ENCODE measurements at regions not wholly inside any gene's neighbourhood (a gene's known extent, or its start where the extent isn't known, plus 50 kb on each side); places are given as distances from the start of the nearest gene placed in this dataset.

DNA sequence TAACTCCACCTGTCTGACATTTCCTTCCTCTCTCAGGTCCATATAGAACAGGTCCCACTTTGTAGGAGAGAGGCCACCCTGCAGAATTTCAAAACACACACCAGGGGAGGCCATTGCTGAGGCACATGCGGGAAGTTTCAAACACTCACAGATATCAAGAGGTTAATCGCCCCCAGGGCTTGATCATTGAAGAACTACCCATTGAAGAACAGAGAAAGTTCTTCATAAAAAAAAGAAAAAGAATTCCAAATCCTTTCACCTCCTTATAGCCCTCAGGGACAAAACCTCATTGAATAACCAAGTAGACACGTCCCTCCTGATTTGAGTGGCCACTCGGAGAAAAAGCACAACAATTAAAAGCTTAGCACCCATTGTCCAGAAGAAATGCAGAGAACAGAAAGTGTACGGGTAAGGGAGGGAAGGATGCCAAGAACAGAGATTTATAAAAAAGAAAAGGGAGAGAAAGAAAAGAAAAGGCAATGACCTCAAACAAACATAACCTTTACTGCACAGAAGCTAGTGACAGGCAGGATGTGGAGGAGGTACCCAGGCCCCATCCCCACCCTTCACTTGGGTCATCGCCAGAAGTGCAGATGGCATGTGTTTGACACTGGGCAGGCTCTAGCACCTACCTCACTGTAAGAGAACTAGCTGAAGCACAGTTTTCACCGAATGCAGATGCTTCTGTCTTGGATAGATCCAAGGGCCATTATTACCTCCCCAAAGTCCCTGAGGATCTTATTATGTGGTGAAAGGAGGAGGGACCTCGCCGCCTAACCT, 112.3 kb upstream of the HES1 start:
- Histone ChIP-seq H3K4me1 (replicated peaks) (no peaks in the 10 kb centered on the region), H3K9me3 (no peaks in the 10 kb centered on the region), H3K27ac (no peak overlapping the region), H3K4me3 (no peak overlapping the region), H3K36me3 (no peaks in the 10 kb centered on the region), H3K27me3 (replicated peaks; ENCODE audit: insufficient read depth) (no peaks in the 10 kb centered on the region)
- 60% methylated on average over 9 of the region's 9 CpGs for WGBS
- intact Hi-C loops (cut with DNase I): no loop called here
- TF ChIP-seq, protein P1, sequence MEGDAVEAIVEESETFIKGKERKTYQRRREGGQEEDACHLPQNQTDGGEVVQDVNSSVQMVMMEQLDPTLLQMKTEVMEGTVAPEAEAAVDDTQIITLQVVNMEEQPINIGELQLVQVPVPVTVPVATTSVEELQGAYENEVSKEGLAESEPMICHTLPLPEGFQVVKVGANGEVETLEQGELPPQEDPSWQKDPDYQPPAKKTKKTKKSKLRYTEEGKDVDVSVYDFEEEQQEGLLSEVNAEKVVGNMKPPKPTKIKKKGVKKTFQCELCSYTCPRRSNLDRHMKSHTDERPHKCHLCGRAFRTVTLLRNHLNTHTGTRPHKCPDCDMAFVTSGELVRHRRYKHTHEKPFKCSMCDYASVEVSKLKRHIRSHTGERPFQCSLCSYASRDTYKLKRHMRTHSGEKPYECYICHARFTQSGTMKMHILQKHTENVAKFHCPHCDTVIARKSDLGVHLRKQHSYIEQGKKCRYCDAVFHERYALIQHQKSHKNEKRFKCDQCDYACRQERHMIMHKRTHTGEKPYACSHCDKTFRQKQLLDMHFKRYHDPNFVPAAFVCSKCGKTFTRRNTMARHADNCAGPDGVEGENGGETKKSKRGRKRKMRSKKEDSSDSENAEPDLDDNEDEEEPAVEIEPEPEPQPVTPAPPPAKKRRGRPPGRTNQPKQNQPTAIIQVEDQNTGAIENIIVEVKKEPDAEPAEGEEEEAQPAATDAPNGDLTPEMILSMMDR (IDR thresholded peaks at IDR 0.05): no peak
- TF ChIP-seq POLR2A (IDR thresholded peaks at IDR 0.05): no peak
- no peak for DNase-seq (ENCODE audit: low spot score)

DNA sequence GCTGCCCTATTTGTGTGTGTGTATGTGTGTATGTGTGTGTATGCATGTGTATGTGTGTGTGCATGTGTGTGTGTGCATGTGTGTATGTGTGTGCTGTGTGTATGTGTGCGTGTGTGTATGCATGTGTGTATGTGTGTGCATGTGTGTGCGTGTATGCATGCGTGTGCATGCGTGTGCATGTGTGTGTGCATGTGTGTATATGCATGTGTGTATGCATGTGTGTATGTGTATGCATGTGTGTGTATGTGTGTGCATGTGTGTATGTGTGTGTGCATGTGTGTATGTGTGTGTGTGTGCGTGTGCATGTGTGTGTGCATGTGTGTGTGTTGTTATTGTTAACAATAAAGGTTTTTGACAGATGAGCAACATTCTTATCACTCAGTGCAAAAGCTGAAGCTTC, 110.8 kb upstream of the HES1 start:
- Histone ChIP-seq H3K4me1 (replicated peaks) (no peaks in the 10 kb centered on the region), H3K9me3 (no peaks in the 10 kb centered on the region), H3K27ac (no peak overlapping the region), H3K4me3 (no peak overlapping the region), H3K36me3 (no peaks in the 10 kb centered on the region), H3K27me3 (replicated peaks; ENCODE audit: insufficient read depth) (no peaks in the 10 kb centered on the region)
- no peak for DNase-seq (ENCODE audit: low spot score)
- WGBS: 78% methylated on average over 5 of the region's 5 CpGs
- TF ChIP-seq, protein P1 (IDR thresholded peaks at IDR 0.05): no peak
- TF ChIP-seq POLR2AphosphoS5 (IDR thresholded peaks at IDR 0.05) (no peak), POLR2A (IDR thresholded peaks at IDR 0.05) (no peak)
- intact Hi-C loops (cut with DNase I): no loop called here

DNA sequence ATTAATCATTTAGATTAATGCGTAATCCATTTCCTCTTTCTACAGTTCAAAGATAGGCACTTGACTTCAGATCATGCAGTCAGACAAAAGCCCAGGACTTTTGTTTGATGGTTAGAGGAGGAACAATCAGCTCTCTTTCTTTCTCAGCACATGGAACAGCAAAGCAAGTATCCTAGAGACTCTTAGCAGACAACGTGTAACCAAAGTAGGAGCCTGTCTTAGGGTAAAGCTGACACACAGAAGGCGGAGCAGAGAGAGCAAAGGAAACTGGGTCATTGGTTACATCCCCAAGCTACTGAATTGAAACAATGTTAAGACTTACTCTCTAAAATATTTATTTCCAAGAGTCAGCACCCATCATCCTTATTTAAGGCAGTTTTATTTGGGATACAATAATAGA, 110.0 kb upstream of the HES1 start:
- no peaks in the 10 kb centered on the region for H3K27me3 ChIP-seq (replicated peaks; ENCODE audit: insufficient read depth)
- H3K4me3 ChIP-seq: no peak overlapping the region
- intact Hi-C loops (cut with DNase I): no loop called here
- no peak for DNase-seq (ENCODE audit: low spot score)
- no peaks in the 10 kb centered on the region for H3K4me1 ChIP-seq (replicated peaks)
- H3K36me3 ChIP-seq: no peaks in the 10 kb centered on the region
- 90% methylated on average over 3 of the region's 3 CpGs for WGBS
- no peaks in the 10 kb centered on the region for H3K9me3 ChIP-seq
- TF ChIP-seq POLR2A (IDR thresholded peaks at IDR 0.05) (no peak), POLR2AphosphoS5 (IDR thresholded peaks at IDR 0.05) (no peak)
- TF ChIP-seq, protein P1 (IDR thresholded peaks at IDR 0.05): no peak
- H3K27ac ChIP-seq: no peak overlapping the region

DNA sequence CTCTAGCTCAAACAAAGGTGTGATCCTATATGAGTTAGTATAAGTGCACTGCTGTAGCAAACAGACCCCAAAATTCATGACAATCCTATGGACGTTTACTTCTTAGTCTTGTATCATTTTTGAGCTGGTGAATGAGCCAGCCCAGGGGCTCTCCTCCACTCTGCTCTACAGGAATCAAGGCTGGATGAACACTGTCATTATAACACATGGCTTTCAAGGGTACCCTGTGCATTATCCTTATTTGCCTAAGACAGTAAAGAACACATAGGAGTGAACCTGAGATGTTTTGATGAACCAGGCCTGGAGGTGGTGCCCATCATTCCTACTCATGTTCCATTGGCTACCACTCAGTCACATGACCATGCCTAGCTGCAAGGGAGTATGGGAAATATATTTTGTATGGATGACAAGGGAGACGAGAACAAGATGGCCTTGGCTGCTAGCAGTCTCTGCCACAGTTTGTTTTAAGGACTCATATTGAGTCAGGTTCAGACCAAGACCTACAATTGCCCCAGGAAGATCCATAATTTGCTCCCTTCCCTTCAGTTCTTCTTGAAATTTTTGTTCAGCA, 107.4 kb upstream of the HES1 start:
- H3K9me3 ChIP-seq: no peaks in the 10 kb centered on the region
- intact Hi-C loops (cut with DNase I): no loop called here
- H3K4me3 ChIP-seq: no peak overlapping the region
- H3K4me1 ChIP-seq (replicated peaks): no peaks in the 10 kb centered on the region
- no peak for DNase-seq (ENCODE audit: low spot score)
- WGBS: 96% methylated on average over 2 of the region's 2 CpGs
- TF ChIP-seq, protein P1 (IDR thresholded peaks at IDR 0.05): no peak
- no peak for TF ChIP-seq POLR2A (IDR thresholded peaks at IDR 0.05)
- TF ChIP-seq POLR2AphosphoS5 (IDR thresholded peaks at IDR 0.05): no peak
- no peaks in the 10 kb centered on the region for H3K27me3 ChIP-seq (replicated peaks; ENCODE audit: insufficient read depth)
- no peaks in the 10 kb centered on the region for H3K36me3 ChIP-seq
- no peak overlapping the region for H3K27ac ChIP-seq

GRCh38 chr3:194029846-194030245, 106.1 kb upstream of the HES1 start:
- Histone ChIP-seq H3K27ac (no peak overlapping the region), H3K27me3 (replicated peaks; ENCODE audit: insufficient read depth) (no peaks in the 10 kb centered on the region), H3K9me3 (no peaks in the 10 kb centered on the region), H3K4me1 (replicated peaks) (no peaks in the 10 kb centered on the region), H3K4me3 (no peak overlapping the region), H3K36me3 (no peaks in the 10 kb centered on the region)
- TF ChIP-seq, protein P1 (IDR thresholded peaks at IDR 0.05): no peak
- TF ChIP-seq POLR2A (IDR thresholded peaks at IDR 0.05) (no peak), POLR2AphosphoS5 (IDR thresholded peaks at IDR 0.05) (no peak)
- intact Hi-C loops (cut with DNase I): no loop called here
- no peak for DNase-seq (ENCODE audit: low spot score)

Data from prostate gland (tissue), 2 donors.